ENCODE measurements at regions not wholly inside any gene's neighbourhood (a gene's known extent, or its start where the extent isn't known, plus 50 kb on each side); places are given as distances from the start of the nearest gene placed in this dataset.

- TF ChIP-seq CTCF (IDR thresholded peaks at IDR 0.05; ENCODE audit: low read length) (no peak), EZH2 (IDR thresholded peaks at IDR 0.05; ENCODE audit: borderline replicate concordance, low read length) (no peak)
Observed at GRCh38 chr9:20023210-20023905, 234.5 kb upstream of the SLC24A2 start.
